NCI-H1694 (cell line): ENCODE measurements at regions not wholly inside any gene's neighbourhood (a gene's known extent, or its start where the extent isn't known, plus 50 kb on each side); places are given as distances from the start of the nearest gene placed in this dataset.
"Not testable (repeated sequence)": the region's sequence is repeated elsewhere in the genome, so short reads cannot be mapped to it uniquely, and the experiment has no call there.

ENCODE experiments used
- DNase-seq: peaks from one replicate; lab custom pipeline; 2025; lab: John Stamatoyannopoulos, UW

DNA sequence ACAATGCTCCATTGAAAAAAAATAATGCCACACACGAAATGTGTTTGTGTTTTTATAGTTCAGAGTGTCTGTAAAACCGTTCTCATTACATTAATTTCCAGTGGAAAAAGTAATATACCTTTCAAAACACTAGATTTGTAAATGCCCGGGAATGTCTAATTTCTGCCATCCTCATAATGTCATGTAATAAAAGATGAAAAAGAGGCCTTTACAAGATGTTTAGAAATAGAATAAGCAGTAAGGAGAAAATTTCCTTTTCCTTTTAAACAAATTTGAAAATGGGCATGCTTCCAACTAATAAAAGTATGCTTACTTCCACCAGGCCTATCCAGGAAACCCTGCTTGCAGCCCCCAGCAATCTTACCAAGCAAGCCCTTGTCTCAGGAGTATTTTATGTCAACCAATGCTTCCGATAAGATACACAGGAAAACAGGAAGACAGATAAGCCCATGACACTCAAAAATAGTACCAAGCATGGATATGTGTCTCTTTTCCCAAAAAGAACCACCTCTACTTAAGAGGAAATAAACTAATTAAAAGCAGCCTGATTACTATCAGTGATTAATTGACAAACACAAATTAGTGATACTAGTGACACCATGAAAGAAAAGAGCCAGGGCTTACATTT, 894.7 kb upstream of the INTU start:
- DNase-seq: no peak

- DNase-seq: no peak
These were observed 894.2 kb upstream of the INTU start for GRCh38 chr4:126738527-126738923.

DNA sequence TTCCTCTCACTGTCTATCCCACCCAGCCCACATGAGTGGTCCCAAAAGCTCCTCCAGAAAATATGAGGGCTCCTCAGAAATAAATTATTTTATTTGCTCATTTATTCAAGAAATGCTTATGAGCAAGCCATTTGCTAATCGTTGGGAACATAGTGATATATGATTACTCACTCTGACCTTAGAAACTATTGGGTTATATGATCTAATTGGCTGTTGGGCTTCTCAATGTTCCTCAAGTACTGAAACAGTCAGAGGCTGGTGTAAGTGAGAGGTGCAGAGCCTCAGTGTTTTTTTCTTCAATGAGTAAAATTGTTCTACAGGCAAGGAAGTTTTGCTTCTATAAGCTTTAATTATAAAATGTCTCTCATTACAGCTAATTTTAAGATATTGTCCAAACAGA, 893.8 kb upstream of the INTU start:
- no peak for DNase-seq

- no peak for DNase-seq
These were observed 892.1 kb upstream of the INTU start for GRCh38 chr4:126740687-126741086.

DNA sequence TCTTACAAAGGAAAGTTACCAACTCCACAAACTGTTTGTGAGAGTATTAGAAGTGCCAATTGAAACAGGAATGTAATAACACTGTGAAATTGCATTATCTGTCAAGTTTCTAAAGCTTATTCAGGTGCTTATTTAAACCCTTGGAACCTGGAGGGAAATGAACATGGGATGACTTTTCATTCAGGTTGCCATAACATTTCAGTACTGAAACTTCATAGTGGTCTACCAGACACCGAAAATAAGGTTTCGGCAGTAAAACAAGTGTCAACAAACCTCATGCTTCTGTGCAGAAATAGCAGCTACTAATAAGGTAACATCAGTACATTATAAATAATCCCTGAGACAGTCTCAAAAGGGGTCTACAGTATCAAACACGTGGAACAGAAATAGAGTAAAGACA, 890.7 kb upstream of the INTU start:
- no peak for DNase-seq

GRCh38 chr4:126742885-126743284, 889.9 kb upstream of the INTU start:
- no peak for DNase-seq

DNA sequence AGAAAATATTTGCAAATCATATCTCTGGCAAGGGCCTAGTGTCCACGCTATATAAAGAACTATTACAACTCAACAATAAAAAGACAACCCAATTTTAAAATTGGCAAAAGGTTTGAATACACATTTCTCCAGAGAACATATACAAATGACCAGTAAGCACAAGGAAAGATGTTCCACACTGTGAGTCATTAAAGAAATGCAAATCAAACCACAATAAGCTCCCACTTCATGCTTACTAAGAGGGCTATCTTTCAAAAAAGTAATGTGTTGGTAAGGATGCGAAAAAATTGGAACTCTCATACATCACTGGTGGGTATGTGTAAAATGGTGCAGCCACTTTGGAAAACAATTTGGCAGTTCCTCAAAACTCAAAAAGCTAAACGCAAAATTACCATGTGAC, 884.0 kb upstream of the INTU start:
- DNase-seq: no peak

DNA sequence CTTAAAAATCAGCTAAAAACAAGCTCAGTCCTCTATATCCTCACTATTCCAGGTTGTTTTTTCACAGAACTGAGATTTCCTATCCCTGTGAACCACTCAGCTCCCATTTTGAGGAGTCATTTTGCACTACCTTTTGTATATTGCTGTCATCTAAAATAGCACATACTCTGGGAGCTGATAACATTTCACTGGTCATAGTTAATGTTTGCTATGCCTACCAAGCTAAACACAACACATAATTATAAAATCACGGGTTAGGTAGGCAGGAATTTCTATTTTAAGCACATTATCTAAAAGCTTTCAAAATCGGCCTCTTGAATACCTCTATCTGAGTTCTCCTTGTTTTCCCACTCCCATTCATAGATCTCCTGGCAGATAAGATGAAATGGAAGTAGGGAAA, 882.0 kb upstream of the INTU start:
- DNase-seq: no peak

GRCh38 chr4:126752126-126752525, 880.6 kb upstream of the INTU start:
- no peak for DNase-seq

GRCh38 chr4:126752702-126753101, 880.1 kb upstream of the INTU start:
- DNase-seq: no peak

DNA sequence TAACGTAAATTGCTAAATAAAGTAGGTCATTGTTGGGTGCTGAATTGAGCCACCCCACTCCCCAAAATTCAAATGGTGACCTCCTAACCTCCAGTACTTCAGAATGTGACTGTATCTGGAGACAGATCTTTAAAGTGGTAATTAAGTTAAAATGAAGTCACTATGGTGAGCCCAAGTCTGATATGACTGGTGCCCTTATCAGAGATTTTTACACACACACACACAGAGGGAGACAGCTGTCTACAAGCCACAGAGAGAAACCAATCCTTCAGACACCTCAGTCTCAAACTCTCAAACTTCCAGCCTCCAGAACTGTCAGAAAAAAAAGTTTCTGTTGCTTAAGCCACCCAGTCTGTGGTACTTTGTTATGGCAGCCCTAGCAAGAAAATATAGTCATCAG, 879.2 kb upstream of the INTU start:
- DNase-seq: no peak

DNA sequence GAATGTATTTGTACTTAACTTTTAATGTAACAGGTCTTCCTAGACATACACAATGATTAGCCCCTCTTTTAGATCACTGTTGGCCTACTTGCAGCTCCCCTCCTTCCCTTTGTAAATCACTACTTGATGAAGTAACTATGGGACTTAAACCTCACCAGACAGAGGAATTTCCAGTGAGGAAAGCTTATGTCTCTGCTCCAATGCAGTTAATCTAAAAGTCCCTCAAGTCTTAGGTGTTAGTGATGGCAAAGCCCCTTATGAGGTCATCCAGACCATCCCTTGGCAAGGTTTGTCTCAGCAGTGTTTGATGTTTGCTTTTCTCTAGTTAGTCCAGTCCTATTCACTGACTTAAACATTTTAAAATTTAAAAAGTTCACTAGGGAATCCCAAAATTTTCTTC, 877.3 kb upstream of the INTU start:
- DNase-seq: no peak

- DNase-seq: no peak
These were observed 876.5 kb upstream of the INTU start for GRCh38 chr4:126756050-126756829.

DNA sequence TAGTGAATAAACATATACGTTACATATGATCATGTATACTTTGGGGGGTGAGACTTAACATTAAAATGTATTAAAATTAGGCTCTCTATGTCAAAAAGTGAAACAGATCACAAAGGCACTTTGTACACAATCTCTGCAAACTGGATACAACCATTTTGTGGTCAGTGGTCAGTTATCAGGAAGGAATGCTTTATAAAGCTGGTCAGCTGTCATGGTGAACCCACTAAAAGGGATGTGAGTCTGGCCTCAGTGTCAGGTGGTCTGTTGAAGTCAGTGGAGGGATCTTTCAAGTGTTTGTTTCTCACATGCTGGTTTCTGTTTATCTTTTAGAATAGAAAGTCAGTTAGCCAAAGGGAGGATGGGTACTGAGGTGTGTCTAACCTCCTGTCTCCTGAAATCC, 875.5 kb upstream of the INTU start:
- no peak for DNase-seq

GRCh38 chr4:126758493-126758892, 874.3 kb upstream of the INTU start:
- no peak for DNase-seq

DNA sequence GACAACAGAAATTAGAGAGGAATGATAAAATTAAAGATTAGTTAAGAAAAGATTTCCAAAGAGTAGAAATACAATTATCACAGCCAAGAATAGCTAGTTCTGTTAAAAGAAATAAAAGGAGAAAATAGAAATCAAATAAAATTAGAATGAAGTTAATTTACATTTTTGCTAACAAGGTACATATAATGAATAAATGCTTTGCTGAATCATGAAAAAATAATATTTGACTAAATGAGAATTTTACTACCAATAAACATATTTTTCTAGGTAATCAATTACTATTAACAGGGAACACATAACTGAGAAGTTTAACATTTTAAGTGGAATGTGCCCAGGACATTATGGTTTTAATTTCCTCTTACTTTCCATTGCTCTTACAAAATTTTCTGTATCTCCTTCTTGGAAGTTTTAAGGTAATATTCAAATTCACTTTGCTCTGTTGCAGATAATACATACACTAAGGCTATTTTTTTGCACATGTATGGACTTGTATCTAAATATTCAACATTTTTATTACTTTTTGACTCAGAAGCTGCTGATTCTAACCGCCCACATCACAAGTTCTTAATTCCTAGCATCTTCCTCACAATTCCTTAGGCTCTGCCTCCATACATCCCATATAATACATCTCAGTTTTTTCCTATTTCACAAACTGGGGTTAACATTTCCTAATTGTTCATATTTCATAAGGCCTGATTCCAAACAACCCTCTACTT, 870.7 kb upstream of the INTU start:
- no peak for DNase-seq

DNA sequence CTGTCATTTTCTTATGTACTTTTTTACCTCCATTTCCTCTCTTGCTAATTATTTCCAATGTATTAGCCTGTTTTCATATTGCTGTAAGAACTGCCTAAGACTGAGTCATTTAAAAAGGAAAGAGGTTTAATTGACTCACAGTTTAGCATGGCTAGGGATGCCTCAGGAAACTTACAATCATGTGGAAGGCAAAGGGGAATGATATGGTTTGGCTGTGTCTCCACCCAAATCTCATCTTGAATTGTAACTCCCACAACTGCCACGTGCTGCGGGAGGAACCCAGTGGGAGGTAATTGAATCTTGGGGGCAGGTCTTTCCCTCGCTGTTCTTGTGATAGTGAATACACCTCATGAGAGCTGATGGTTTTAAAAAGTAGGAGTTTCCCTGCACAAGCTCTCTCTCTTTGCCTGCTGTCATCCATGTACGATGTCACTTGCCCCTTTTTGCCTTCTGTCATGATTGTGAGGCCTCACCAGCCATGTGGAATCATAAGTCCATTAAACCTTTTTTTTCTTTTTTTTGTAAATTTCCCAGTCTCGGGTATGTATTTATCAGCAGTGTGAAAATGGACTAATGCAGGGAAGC, 870.0 kb upstream of the INTU start:
- DNase-seq: no peak

- DNase-seq: no peak
These were observed 866.5 kb upstream of the INTU start for GRCh38 chr4:126766241-126766640.

DNA sequence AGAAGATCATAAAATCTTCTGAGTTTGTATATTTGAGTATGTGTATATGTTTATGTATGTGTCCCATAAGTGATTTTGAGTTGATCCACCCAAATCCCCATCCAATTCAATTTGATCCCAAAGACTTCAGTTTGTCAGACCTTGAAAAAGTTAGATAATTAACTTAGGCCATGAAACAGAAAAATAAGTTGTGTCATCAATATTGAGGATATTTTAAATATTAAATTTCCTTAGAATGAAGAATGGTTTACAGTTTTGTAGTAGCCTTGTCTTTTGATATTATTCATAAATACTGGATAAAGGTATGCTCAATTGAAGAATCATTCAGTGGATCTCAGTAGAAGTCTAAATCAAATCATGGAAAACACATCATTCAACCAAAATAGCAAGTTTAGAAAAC, 864.4 kb upstream of the INTU start:
- no peak for DNase-seq

GRCh38 chr4:126770811-126771553, 861.8 kb upstream of the INTU start:
- not testable (repeated sequence) for DNase-seq

DNA sequence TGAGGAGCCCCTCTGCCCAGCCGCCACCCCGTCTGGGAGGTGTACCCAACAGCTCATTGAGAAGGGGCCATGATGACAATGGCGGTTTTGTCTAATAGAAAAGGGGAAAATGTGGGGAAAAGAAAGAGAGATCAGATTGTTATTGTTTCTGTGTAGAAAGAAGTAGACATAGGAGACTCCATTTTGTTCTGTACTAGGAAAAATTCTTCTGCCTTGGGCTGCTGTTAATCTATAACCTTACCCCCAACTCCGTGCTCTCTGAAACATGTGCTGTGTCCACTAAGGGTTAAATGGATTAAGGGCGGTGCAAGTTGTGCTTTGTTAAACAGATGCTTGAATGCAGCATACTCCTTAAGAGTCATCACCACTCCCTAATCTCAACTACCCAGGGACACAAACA, 861.1 kb upstream of the INTU start:
- DNase-seq: not testable (repeated sequence)

GRCh38 chr4:126772662-126773061, 860.1 kb upstream of the INTU start:
- no peak for DNase-seq
